ENCODE measurements at regions not wholly inside any gene's neighbourhood (a gene's known extent, or its start where the extent isn't known, plus 50 kb on each side); places are given as distances from the start of the nearest gene placed in this dataset.

- TF ChIP-seq ZNF462 (CRISPR knock-in tag; IDR thresholded peaks at IDR 0.05) = no peak
- TF ChIP-seq EZH2 (IDR thresholded peaks at IDR 0.05; ENCODE audit: low read depth, unreplicated experiment) = no peak
- no peak for TF ChIP-seq ZNF331 (CRISPR knock-in tag; IDR thresholded peaks at IDR 0.05; ENCODE audit: low read depth)
- TF ChIP-seq POLR2AphosphoS5 (IDR thresholded peaks at IDR 0.05; ENCODE audit: low read depth) = no peak
- TF ChIP-seq EZH2phosphoT487 (IDR thresholded peaks at IDR 0.05; ENCODE audit: unreplicated experiment) = no peak
- TF ChIP-seq ETS1 (IDR thresholded peaks at IDR 0.05) = no peak
These were observed 294.2 kb downstream of the ZNF248 start (continued) for GRCh38 chr10:37563107-37563714.

- Histone ChIP-seq H3F3A (replicated peaks; ENCODE audit: low read depth) (no peaks in the 10 kb centered on the region), H3K4me3 (no peak overlapping the region), H4K20me1 (replicated peaks; ENCODE audit: insufficient read depth) (no peaks in the 10 kb centered on the region), H3K27ac (ENCODE audit: low read depth) (no peak overlapping the region), H3K27me3 (ENCODE audit: insufficient read depth) (no peaks in the 10 kb centered on the region), H2AFZ (no peak overlapping the region), H3K79me2 (replicated peaks; ENCODE audit: insufficient read depth) (no peaks in the 10 kb centered on the region), H3K9me2 (ENCODE audit: insufficient read depth) (no peaks in the 10 kb centered on the region), H3K4me2 (no peak overlapping the region), H3K4me1 (ENCODE audit: insufficient read depth) (no peaks in the 10 kb centered on the region), H3K36me3 (ENCODE audit: insufficient read depth) (no peaks in the 10 kb centered on the region)
- Mint-ChIP-seq H3K36me3 (ENCODE audit: low read depth) (peaks cover 45% of the 10 kb centered on the region), H3K27ac (no peak overlapping the region), H3K4me3 (no peak overlapping the region), H3K9me3 (peaks cover 99% of the 10 kb centered on the region), H3K27me3 (ENCODE audit: insufficient read depth, low read depth, poor library complexity) (peaks cover 2% of the 10 kb centered on the region), H3K4me1 (no peaks in the 10 kb centered on the region)
- no peak for ATAC-seq
- DNase-seq (ENCODE audit: low spot score) = no peak
- no peak for TF ChIP-seq EZH2phosphoT487 (IDR thresholded peaks at IDR 0.05; ENCODE audit: unreplicated experiment)
- no peak for TF ChIP-seq STAT1 (IDR thresholded peaks at IDR 0.05; ENCODE audit: unreplicated experiment)
- TF ChIP-seq POLR2AphosphoS5 (IDR thresholded peaks at IDR 0.05; ENCODE audit: low read depth) = no peak
- TF ChIP-seq CTCF (conservative IDR thresholded peaks at IDR 0.05; ENCODE audit: low read depth in 2 of 2) = no peak
These were observed 304.5 kb downstream of the ZNF248 start for GRCh38 chr10:37552881-37553280.
